Ishikawa (cell line): ENCODE measurements at regions not wholly inside any gene's neighbourhood (a gene's known extent, or its start where the extent isn't known, plus 50 kb on each side); places are given as distances from the start of the nearest gene placed in this dataset.

Source experiments
- CEBPB ChIP-seq: IDR thresholded peaks from 2 replicates; pipeline ENCODE4 v1.6.1; 2012
- CREB1 ChIP-seq: IDR thresholded peaks from 2 replicates; pipeline ENCODE4 v1.6.1; 2012; ENCODE audit warnings: low read depth
- EGR1 ChIP-seq: IDR thresholded peaks from 2 replicates; pipeline ENCODE4 v1.6.1; 2012
- EP300 ChIP-seq: IDR thresholded peaks from 2 replicates; pipeline ENCODE4 v1.6.1; 2012; ENCODE audit warnings: borderline replicate concordance
- FOXM1 ChIP-seq: IDR thresholded peaks from 2 replicates; pipeline ENCODE4 v1.6.1; 2012; ENCODE audit warnings: low read depth, borderline replicate concordance
- RAD21 ChIP-seq: IDR thresholded peaks from 2 replicates; pipeline ENCODE4 v1.6.1; 2012; ENCODE audit warnings: low read depth
- TAF1 ChIP-seq: IDR thresholded peaks from 2 replicates; pipeline ENCODE4 v1.6.1; 2012; ENCODE audit warnings: low read depth, mild to moderate bottlenecking
- TCF12 ChIP-seq: IDR thresholded peaks from 2 replicates; pipeline ENCODE4 v1.6.1; 2012; ENCODE audit warnings: low read depth
- TEAD4 ChIP-seq: IDR thresholded peaks from 2 replicates; pipeline ENCODE4 v1.6.1; 2012
- YY1 ChIP-seq: IDR thresholded peaks from 2 replicates; pipeline ENCODE4 v1.6.1; 2012; ENCODE audit warnings: low read depth
- TF ChIP-seq, protein P1 (sequence below): IDR thresholded peaks from 2 replicates; pipeline ENCODE4 v1.6.1; 2012
- TF ChIP-seq, protein P2 (sequence below): IDR thresholded peaks from 2 replicates; pipeline ENCODE4 v1.6.1; 2012; ENCODE audit warnings: low read depth, mild to moderate bottlenecking
- TF ChIP-seq, protein P3 (sequence below): IDR thresholded peaks from 2 replicates; pipeline ENCODE4 v1.6.1; 2012

DNA sequence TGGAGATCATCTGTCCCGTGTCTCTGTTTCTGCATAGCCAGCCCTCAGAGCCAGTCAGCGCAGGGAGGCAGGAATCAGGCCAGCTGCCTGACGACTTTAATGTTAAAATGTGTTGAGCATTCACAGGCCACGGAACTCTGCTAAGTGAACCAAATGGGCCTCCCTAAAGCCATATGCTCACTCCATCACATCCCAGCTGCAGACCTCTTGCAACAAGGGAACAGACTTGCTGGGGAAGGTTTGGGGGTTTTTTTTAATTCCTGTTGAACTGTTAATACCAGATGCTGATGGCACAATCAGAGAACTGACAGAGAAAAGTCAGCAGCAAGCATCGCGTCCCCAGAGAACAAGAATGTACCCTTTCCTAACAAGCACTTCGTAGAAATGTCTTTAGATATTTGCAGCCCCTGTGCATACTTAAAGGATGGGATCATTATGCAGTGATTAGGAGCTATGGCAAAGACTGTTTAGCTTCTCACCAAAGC lies 900.4 kb upstream of the AUTS2 start:
- TF ChIP-seq, protein P1, sequence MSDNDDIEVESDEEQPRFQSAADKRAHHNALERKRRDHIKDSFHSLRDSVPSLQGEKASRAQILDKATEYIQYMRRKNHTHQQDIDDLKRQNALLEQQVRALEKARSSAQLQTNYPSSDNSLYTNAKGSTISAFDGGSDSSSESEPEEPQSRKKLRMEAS = no peak
- TF ChIP-seq, protein P2, sequence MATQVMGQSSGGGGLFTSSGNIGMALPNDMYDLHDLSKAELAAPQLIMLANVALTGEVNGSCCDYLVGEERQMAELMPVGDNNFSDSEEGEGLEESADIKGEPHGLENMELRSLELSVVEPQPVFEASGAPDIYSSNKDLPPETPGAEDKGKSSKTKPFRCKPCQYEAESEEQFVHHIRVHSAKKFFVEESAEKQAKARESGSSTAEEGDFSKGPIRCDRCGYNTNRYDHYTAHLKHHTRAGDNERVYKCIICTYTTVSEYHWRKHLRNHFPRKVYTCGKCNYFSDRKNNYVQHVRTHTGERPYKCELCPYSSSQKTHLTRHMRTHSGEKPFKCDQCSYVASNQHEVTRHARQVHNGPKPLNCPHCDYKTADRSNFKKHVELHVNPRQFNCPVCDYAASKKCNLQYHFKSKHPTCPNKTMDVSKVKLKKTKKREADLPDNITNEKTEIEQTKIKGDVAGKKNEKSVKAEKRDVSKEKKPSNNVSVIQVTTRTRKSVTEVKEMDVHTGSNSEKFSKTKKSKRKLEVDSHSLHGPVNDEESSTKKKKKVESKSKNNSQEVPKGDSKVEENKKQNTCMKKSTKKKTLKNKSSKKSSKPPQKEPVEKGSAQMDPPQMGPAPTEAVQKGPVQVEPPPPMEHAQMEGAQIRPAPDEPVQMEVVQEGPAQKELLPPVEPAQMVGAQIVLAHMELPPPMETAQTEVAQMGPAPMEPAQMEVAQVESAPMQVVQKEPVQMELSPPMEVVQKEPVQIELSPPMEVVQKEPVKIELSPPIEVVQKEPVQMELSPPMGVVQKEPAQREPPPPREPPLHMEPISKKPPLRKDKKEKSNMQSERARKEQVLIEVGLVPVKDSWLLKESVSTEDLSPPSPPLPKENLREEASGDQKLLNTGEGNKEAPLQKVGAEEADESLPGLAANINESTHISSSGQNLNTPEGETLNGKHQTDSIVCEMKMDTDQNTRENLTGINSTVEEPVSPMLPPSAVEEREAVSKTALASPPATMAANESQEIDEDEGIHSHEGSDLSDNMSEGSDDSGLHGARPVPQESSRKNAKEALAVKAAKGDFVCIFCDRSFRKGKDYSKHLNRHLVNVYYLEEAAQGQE = no peak
- TF ChIP-seq EP300 (no peak), FOXM1 (no peak), CREB1 (no peak), CEBPB (no peak), TCF12 (no peak), RAD21 (no peak), TAF1 (no peak), YY1 (no peak), TEAD4 (no peak), EGR1 (no peak)
- TF ChIP-seq, protein P3, sequence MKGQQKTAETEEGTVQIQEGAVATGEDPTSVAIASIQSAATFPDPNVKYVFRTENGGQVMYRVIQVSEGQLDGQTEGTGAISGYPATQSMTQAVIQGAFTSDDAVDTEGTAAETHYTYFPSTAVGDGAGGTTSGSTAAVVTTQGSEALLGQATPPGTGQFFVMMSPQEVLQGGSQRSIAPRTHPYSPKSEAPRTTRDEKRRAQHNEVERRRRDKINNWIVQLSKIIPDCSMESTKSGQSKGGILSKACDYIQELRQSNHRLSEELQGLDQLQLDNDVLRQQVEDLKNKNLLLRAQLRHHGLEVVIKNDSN = no peak
